HCT116 (cell line): ENCODE measurements at regions not wholly inside any gene's neighbourhood (a gene's known extent, or its start where the extent isn't known, plus 50 kb on each side); places are given as distances from the start of the nearest gene placed in this dataset.

Experiments used
- ATAC-seq: fragments of 200-7000 bp; cut with Tn5 transposase; 2 replicates; pipeline ENCODE4 v1.9.1; 2020; ENCODE audit warnings: mild to moderate bottlenecking, moderate library complexity
- BruUV-seq: library from RNA; stranded (reverse); fragments of 400-500 nt; replicated peaks from 2 replicates; lab custom pipeline; 2021; lab: Mats Ljungman, UMichigan
- CTCF ChIA-PET: fragments of 300-600 bp; sonication (Branson Sonifier 250); formaldehyde crosslinking; loops from one replicate; lab custom pipeline; 2021; ENCODE audit warnings: antibody characterized with exemption; lab: Charles Lee
- POLR2A ChIA-PET: fragments of 300-600, 350-600 bp; sonication (Branson Sonifier 250); formaldehyde crosslinking; loops from one replicate; lab custom pipeline; 2021; ENCODE audit warnings: antibody characterized with exemption; lab: Charles Lee
- RAD21 ChIA-PET, 2 experiments: fragments of 300-600 bp; sonication (Branson Sonifier 250); formaldehyde crosslinking; loops; one replicate each; lab custom pipeline; 2023; ENCODE audit warnings: low total read pairs in 2 of 2; ENCODE audit not compliant: uncharacterized antibody in 2 of 2, unreplicated experiment in 2 of 2, low non-redundant PET in 1 of 2; lab: Charles Lee
- DNase-seq: peaks from one replicate; pipeline ENCODE4 v3.0.0-alpha.2; 2010; ENCODE audit warnings: low read depth, low spot score
- H2AFZ ChIP-seq: fragments of 200-600 bp; shearing (Covaris generic), sonication (generic); 2 replicates; pipeline ENCODE4 v1.6.1; 2017; ENCODE audit warnings: low read depth, mixed run types, mixed read lengths, antibody characterized with exemption, low read length; ENCODE audit not compliant: poor library complexity, severe bottlenecking
- H3K27ac ChIP-seq: 2 replicates; pipeline ENCODE4 v1.5.1; 2012; ENCODE audit warnings: low read depth, low read length
- H3K27me3 ChIP-seq: fragments of 200-600 bp; sonication (generic); 2 replicates; pipeline ENCODE4 v1.6.1; 2016; ENCODE audit warnings: mixed run types, low read length, mixed read lengths; ENCODE audit not compliant: insufficient read depth
- H3K36me3 ChIP-seq, 2 experiments: fragments of 200-500 bp in 1 of 2; fragments of 200-600 bp in 1 of 2; sonication (Bioruptor generic) in 1 of 2; sonication (generic) in 1 of 2; 2 replicates each; pipeline versions ENCODE4 v1.5.1 to v1.6.1; 2014 to 2016; ENCODE audit warnings: low read length in 2 of 2, inconsistent platforms in 1 of 2, mixed read lengths in 1 of 2, mixed run types in 1 of 2; ENCODE audit not compliant: insufficient read depth in 2 of 2, control insufficient read depth in 1 of 2
- H3K4me1 ChIP-seq, 2 experiments: fragments of 200-600 bp in 1 of 2; sonication (generic) in 1 of 2; 2 replicates each; pipeline versions ENCODE4 v1.5.1 to v1.6.1; 2012 to 2017; ENCODE audit warnings: low read length in 2 of 2, inconsistent platforms in 1 of 2, mild to moderate bottlenecking in 1 of 2, mixed read lengths in 1 of 2, mixed run types in 1 of 2, moderate library complexity in 1 of 2; ENCODE audit not compliant: insufficient read depth in 2 of 2, control insufficient read depth in 1 of 2
- H3K4me2 ChIP-seq: fragments of 200-600 bp; sonication (generic); 2 replicates; pipeline ENCODE4 v1.6.1; 2017; ENCODE audit warnings: mixed run types, low read length, mixed read lengths
- H3K4me3 ChIP-seq, 2 experiments: fragments of 200-600 bp in 1 of 2; sonication (generic) in 1 of 2; replicated peaks in 1 of 2; 2 replicates each; pipeline ENCODE4 v1.5.1; 2011 to 2016; ENCODE audit warnings: low read length in 2 of 2, control low read depth in 1 of 2, low read depth in 1 of 2, mild to moderate bottlenecking in 1 of 2, mixed read lengths in 1 of 2, mixed run types in 1 of 2
- H3K79me2 ChIP-seq: fragments of 200-600 bp; sonication (generic); 2 replicates; pipeline ENCODE4 v1.6.1; 2017; ENCODE audit warnings: mild to moderate bottlenecking, mixed run types, low read length, moderate library complexity, mixed read lengths; ENCODE audit not compliant: insufficient read depth
- H3K9ac ChIP-seq: fragments of 200-600 bp; sonication (generic); 2 replicates; pipeline ENCODE4 v1.6.1; 2016; ENCODE audit warnings: low read length, mixed read lengths
- H3K9me2 ChIP-seq: fragments of 200-600 bp; sonication (generic), shearing (Covaris generic); 2 replicates; pipeline ENCODE4 v1.6.1; 2017; ENCODE audit warnings: mixed run types, mild to moderate bottlenecking, moderate library complexity; ENCODE audit not compliant: insufficient read depth
- H3K9me3 ChIP-seq, 2 experiments: fragments of 200-500 bp in 1 of 2; fragments of 200-600 bp in 1 of 2; sonication (Bioruptor generic) in 1 of 2; sonication (generic) in 1 of 2; 2 replicates each; pipeline ENCODE4 v1.6.1; 2014 to 2017; ENCODE audit warnings: low read length in 2 of 2, mixed read lengths in 2 of 2, inconsistent platforms in 1 of 2, low read depth in 1 of 2, mild to moderate bottlenecking in 1 of 2, mixed run types in 1 of 2, moderate library complexity in 1 of 2; ENCODE audit not compliant: control insufficient read depth in 1 of 2, insufficient read depth in 1 of 2
- H4K20me1 ChIP-seq: fragments of 200-600 bp; sonication (generic), shearing (Covaris generic); 2 replicates; pipeline ENCODE4 v1.6.1; 2017; ENCODE audit warnings: mixed run types, mild to moderate bottlenecking, moderate library complexity; ENCODE audit not compliant: insufficient read depth
- CBX3 ChIP-seq: IDR thresholded peaks from 2 replicates; pipeline ENCODE4 v1.6.1; 2012; ENCODE audit warnings: low read depth
- CEBPB ChIP-seq: IDR thresholded peaks from 2 replicates; pipeline ENCODE4 v1.6.1; 2012; ENCODE audit warnings: low read depth
- CTCF ChIP-seq, 3 experiments: fragments of 200-600 bp in 1 of 3; sonication (generic) in 1 of 3; IDR thresholded peaks in 2 of 3; conservative IDR thresholded peaks in 1 of 3; 2 replicates each; pipeline ENCODE4 v1.5.1; 2012 to 2017; ENCODE audit warnings: low read depth in 2 of 3, low read length in 2 of 3, antibody characterized with exemption in 1 of 3, borderline replicate concordance in 1 of 3, control low read depth in 1 of 3, mild to moderate bottlenecking in 1 of 3, mixed read lengths in 1 of 3, mixed run types in 1 of 3, moderate library complexity in 1 of 3; ENCODE audit not compliant: insufficient read depth in 1 of 3
- ELF1 ChIP-seq: IDR thresholded peaks from 2 replicates; pipeline ENCODE4 v1.6.1; 2012; ENCODE audit warnings: low read depth, borderline replicate concordance
- POLR2AphosphoS5 ChIP-seq: IDR thresholded peaks from 2 replicates; pipeline ENCODE4 v1.6.1; 2011; ENCODE audit warnings: mild to moderate bottlenecking, low read depth, low read length, moderate library complexity
- SIN3A ChIP-seq: IDR thresholded peaks from 2 replicates; pipeline ENCODE4 v1.6.1; 2012; ENCODE audit warnings: low read depth
- ZBTB33 ChIP-seq: IDR thresholded peaks from 2 replicates; pipeline ENCODE4 v1.6.1; 2011; ENCODE audit warnings: mild to moderate bottlenecking, low read length, moderate library complexity; ENCODE audit not compliant: insufficient replicate concordance; ENCODE audit errors: extremely low read depth
- intact Hi-C: fragments of 100-400 bp; cut with micrococcal nuclease; formaldehyde crosslinking; loops from 2 replicates; pipeline ENCODE4 v1.10.0; 2022

GRCh38 chr2:18376936-18377335, 183.5 kb downstream of the RDH14 start (continued):
- no peak for TF ChIP-seq ZBTB33
- TF ChIP-seq POLR2AphosphoS5, result no peak
- TF ChIP-seq SIN3A, result no peak
- no peak for TF ChIP-seq CEBPB
- TF ChIP-seq CTCF (IDR thresholded peaks at IDR 0.05 in 2 of 3, conservative IDR thresholded peaks at IDR 0.05 in 1 of 3; ENCODE audit: borderline replicate concordance in 1 of 3, insufficient read depth in 1 of 3, low read depth in 2 of 3, low read length in 2 of 3), result no peak

GRCh38 chr2:18373664-18374063, 186.8 kb downstream of the RDH14 start:
- H3K9ac ChIP-seq, result no peak overlapping the region
- no peaks in the 10 kb centered on the region for H3K79me2 ChIP-seq
- RAD21 ChIA-PET, result no interaction called here
- H3K36me3 ChIP-seq, result no peaks in the 10 kb centered on the region
- POLR2A ChIA-PET, result no interaction called here
- H2AFZ ChIP-seq, result no peak overlapping the region
- no peak overlapping the region for H3K4me3 ChIP-seq
- CTCF ChIA-PET, result interaction anchor here (1.0 kb wide), 1 partner anchor 14 kb away, joined by 3 read pairs; no protein-coding TSS in a partner anchor
- TF ChIP-seq CEBPB (no peak), CBX3 (no peak), ELF1 (no peak)
- H3K9me2 ChIP-seq, result no peaks in the 10 kb centered on the region
- no peak for ATAC-seq
- intact Hi-C loops, result loop anchor here (10.0 kb wide), 1 partner anchor 659 kb away; no protein-coding TSS in a partner anchor
- no peak for DNase-seq
- H3K27ac ChIP-seq, result no peak overlapping the region
- H3K4me2 ChIP-seq, result no peak overlapping the region
- H3K4me1 ChIP-seq, result no peaks in the 10 kb centered on the region
- BruUV-seq, result no TSS peak
- H3K9me3 ChIP-seq, result no peaks in the 10 kb centered on the region
- no peaks in the 10 kb centered on the region for H4K20me1 ChIP-seq
- peaks cover 46% of the 10 kb centered on the region for H3K27me3 ChIP-seq
